ENCODE measurements at regions not wholly inside any gene's neighbourhood (a gene's known extent, or its start where the extent isn't known, plus 50 kb on each side); places are given as distances from the start of the nearest gene placed in this dataset.

DNA sequence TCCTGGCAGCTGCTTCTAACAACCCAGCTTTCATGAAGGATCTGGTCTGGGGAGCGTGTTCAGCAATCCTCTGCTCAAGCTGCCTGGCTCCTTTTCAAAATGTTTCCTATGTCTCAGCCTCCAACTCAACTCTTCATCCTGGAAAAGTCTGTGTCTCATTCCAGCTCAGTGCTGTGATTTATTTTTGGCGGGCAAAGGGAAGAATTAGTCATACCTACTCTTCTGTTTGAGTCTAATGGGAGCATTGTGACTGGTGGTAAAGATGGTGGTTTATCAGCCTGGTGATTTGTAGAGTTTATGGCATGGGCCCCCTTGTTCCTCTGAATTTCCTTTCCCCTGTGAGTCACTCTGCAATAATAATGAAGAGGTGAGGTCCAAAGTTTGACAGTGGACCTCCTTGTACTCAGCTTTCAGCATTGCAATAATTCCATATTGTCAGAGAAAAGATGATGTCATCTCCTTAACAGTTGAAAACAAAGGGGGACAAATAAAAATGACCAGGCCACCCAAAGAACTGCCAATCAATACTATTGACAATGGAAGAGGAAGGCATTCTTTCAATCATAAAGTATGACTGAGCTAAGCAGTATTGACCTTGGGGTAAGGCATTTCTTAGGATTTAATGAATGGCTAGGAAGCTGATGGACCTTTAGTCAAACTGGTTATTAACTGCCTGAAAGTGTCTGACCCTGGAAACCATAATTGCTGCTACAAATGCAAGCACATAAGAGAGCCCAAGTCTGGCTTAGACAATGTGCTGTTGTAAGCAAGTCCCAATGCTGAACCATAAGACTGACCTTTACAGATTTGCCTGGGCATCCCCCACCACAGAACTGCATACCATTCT, 204.7 kb upstream of the MCTP2 start:
- H3K4me3 ChIP-seq (ENCODE audit: low read depth, low read length), result no peak overlapping the region
- no peak for DNase-seq (ENCODE audit: low read depth)
- TF ChIP-seq, protein P1, sequence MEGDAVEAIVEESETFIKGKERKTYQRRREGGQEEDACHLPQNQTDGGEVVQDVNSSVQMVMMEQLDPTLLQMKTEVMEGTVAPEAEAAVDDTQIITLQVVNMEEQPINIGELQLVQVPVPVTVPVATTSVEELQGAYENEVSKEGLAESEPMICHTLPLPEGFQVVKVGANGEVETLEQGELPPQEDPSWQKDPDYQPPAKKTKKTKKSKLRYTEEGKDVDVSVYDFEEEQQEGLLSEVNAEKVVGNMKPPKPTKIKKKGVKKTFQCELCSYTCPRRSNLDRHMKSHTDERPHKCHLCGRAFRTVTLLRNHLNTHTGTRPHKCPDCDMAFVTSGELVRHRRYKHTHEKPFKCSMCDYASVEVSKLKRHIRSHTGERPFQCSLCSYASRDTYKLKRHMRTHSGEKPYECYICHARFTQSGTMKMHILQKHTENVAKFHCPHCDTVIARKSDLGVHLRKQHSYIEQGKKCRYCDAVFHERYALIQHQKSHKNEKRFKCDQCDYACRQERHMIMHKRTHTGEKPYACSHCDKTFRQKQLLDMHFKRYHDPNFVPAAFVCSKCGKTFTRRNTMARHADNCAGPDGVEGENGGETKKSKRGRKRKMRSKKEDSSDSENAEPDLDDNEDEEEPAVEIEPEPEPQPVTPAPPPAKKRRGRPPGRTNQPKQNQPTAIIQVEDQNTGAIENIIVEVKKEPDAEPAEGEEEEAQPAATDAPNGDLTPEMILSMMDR (conservative IDR thresholded peaks at IDR 0.05; ENCODE audit: low read depth, low read length), result no peak

DNA sequence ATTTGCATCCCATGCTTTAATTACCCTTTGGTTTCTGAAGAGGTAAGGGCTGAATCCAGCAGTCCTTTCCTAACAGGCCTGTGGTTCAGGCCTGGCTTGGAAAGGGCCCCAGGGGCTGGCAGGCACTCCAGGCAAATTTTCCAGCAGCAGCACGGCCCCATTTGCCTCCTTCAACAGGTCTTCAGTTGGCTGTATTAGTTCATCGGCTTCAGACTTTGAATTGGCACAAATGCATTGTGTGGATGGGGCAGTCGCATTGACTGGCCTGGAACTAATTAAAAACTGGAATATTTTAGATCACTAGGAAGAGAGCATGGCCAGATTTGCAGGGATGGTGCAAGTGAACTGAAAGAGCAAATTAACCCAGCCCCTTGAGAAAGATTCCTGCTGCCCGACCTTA, 207.8 kb upstream of the MCTP2 start:
- no peak overlapping the region for H3K4me3 ChIP-seq (ENCODE audit: low read depth, low read length)
- DNase-seq (ENCODE audit: low read depth), result no peak
- TF ChIP-seq, protein P1 (conservative IDR thresholded peaks at IDR 0.05; ENCODE audit: low read depth, low read length), result no peak

DNA sequence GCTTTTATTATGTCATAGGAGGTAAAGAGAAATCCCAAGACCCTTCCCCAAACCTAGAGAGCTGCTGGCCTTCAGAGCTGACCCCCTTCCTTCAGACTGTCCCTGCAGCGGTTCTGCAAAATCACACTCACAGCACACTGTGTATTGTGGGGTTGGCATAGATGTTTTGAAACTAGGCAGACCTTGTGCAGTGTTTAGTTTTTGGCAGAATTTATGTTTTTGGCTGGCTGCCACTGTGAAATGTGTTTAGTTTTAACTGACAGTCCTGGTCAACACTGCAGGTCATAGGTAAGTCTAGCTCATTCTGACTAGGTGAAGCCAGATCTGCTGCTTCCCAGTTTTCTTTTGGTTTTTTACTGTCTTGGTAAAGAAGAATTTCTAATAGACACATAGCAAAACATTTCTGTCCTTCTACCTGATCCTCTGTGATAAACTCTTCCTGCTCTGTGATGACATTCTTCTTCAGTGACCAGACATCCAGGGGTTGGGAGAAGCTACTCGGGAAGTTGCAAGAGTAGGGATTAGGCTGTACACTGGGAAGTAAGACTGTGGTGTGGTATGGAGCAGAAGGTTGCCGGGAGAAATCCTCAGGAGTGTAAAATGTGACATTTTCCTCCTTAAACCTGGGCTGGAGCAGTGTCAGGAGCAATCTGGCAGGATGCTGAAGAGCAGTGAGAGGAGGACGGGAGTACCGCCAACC, 209.6 kb upstream of the MCTP2 start:
- no peak overlapping the region for H3K4me3 ChIP-seq (ENCODE audit: low read depth, low read length)
- TF ChIP-seq, protein P1 (conservative IDR thresholded peaks at IDR 0.05; ENCODE audit: low read depth, low read length), result no peak
- DNase-seq (ENCODE audit: low read depth), result no peak

DNA sequence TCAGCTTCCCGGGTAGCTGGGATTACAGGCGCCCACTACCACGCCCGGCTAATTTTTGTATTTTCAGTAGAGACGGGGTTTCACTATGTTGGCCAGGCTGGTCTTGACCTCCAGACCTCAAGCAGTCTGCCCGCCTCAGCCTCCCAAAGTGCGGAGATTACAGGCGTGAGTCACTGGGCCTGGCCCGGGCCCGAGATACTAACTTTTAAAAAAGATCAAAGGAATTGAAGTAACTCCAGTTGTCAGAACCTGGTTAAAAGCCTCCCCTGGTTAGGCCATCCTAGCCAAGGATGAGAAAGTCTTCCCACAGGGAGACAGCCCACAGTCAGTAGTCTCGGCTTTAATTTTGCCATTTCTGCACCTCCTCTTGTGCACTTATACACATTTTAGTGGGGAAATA, 212.3 kb upstream of the MCTP2 start:
- TF ChIP-seq, protein P1 (conservative IDR thresholded peaks at IDR 0.05; ENCODE audit: low read depth, low read length), result no peak
- no peak for DNase-seq (ENCODE audit: low read depth)
- H3K4me3 ChIP-seq (ENCODE audit: low read depth, low read length), result no peak overlapping the region

DNA sequence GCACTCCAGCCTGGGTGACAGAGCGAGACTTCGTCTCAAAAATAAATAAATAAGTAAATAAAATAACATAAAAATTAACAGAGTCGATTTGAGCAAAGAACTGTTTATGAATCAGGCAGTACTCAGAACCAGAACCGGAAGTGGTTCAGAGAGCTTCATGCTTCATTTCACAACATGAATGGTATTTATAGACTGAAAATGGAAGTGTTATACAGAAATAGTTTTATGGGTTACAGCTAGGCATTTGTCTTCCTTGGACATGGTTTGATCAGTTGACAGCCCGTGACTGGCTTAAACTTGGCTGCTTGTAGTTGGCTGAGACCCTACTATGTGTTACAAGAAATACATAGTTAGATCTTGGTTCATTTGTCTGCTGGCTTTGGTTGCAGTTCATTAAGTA, 216.0 kb upstream of the MCTP2 start:
- no peak for DNase-seq (ENCODE audit: low read depth)
- no peak overlapping the region for H3K4me3 ChIP-seq (ENCODE audit: low read depth, low read length)
- TF ChIP-seq, protein P1 (conservative IDR thresholded peaks at IDR 0.05; ENCODE audit: low read depth, low read length), result no peak

DNA sequence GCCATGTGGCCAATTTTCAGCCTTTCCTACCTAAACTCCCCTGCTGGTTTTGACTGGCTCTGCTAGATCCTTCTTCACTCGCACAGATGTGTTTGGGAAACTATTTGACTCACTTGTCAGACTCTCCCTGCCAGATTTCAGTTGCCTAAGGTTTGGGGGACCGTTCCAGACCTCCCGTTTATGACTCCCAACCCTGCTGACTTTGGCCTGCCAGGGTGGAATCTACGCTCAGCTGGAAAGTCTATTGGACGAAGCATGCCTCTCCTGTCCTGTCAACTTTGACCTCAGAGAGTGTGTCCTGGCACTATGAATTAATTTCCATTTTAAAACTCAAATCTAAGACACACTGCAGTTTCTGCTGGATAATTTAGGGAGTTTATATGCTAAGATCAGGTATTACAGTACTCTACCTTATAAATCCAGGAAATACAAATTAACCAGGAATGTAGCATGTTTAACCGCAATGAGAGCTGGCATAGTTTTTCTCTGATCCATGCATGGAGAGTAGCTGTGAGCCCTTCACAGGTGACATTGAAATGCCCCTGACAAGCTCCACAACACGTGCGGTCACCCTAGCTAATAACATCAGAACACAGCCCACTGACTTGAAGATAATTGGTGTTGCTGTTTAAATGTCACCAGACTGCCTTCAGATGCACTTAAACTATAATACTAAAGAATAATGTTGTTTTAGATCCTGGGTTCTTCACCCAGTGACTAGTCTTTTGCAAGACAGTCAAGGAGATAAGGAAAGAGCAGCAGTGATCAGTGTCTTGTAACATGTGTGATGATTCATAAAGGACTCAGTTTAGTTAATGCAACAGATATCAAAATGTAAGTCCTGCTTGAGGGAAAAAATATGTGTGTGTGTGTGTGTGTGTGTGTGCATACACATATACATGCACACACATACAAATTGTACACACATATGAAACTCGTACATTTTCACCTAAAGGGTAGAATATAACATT, 223.0 kb upstream of the MCTP2 start:
- TF ChIP-seq, protein P1 (conservative IDR thresholded peaks at IDR 0.05; ENCODE audit: low read depth, low read length), result no peak
- H3K4me3 ChIP-seq (ENCODE audit: low read depth, low read length), result no peak overlapping the region
- DNase-seq (ENCODE audit: low read depth), result no peak

All from epithelial cell of proximal tubule (primary cell).